SU-DHL-6 (cell line): ENCODE measurements at regions not wholly inside any gene's neighbourhood (a gene's known extent, or its start where the extent isn't known, plus 50 kb on each side); places are given as distances from the start of the nearest gene placed in this dataset.

ENCODE experiments used
- H2AFZ ChIP-seq: fragments of 200-600 bp; sonication (generic); 2 replicates; pipeline ENCODE4 v1.6.1; 2014; ENCODE audit warnings: low read depth, mild to moderate bottlenecking, moderate library complexity, mixed read lengths, antibody characterized with exemption, low read length; ENCODE audit not compliant: severe bottlenecking
- H3F3A ChIP-seq: fragments of 200-600 bp; shearing (Covaris generic); 2 replicates; pipeline ENCODE4 v1.6.0; 2016; ENCODE audit warnings: antibody characterized with exemption, mild to moderate bottlenecking; ENCODE audit not compliant: insufficient read depth
- H3K27ac ChIP-seq: fragments of 200-600 bp; sonication (generic); 2 replicates; pipeline ENCODE4 v1.5.1; 2016; ENCODE audit warnings: low read depth, mild to moderate bottlenecking, low read length, moderate library complexity, mixed read lengths
- H3K27me3 ChIP-seq: fragments of 200-600 bp; sonication (generic), shearing (Covaris generic); 2 replicates; pipeline ENCODE4 v1.6.0; 2014; ENCODE audit warnings: mild to moderate bottlenecking, low read length
- H3K36me3 ChIP-seq: fragments of 200-600 bp; sonication (generic); 2 replicates; pipeline ENCODE4 v1.6.1; 2014; ENCODE audit warnings: mild to moderate bottlenecking, low read length, mixed read lengths
- H3K4me2 ChIP-seq: fragments of 300-600, 200-600 bp; shearing (Covaris generic), sonication (generic); 2 replicates; pipeline ENCODE4 v1.6.0; 2014; ENCODE audit warnings: low read length, low read depth, mild to moderate bottlenecking; ENCODE audit not compliant: poor library complexity, severe bottlenecking
- H3K4me3 ChIP-seq: fragments of 200-600 bp; sonication (generic); 2 replicates; pipeline ENCODE4 v1.5.1; 2014; ENCODE audit warnings: antibody characterized with exemption, low read length, mild to moderate bottlenecking, mixed read lengths; ENCODE audit not compliant: insufficient read depth, poor library complexity, severe bottlenecking
- H3K79me2 ChIP-seq: fragments of 200-600 bp; sonication (generic); 2 replicates; pipeline ENCODE4 v1.6.1; 2014; ENCODE audit warnings: mild to moderate bottlenecking, low read length, moderate library complexity; ENCODE audit not compliant: insufficient read depth
- H3K9ac ChIP-seq: fragments of 200-600 bp; sonication (generic); 2 replicates; pipeline ENCODE4 v1.7.0; 2014; ENCODE audit warnings: mild to moderate bottlenecking, low read length
- H3K9me2 ChIP-seq: fragments of 200-600 bp; sonication (generic); replicated peaks from 2 replicates; pipeline ENCODE4 v1.6.1; 2014; ENCODE audit warnings: low read length; ENCODE audit not compliant: insufficient read depth
- H3K9me3 ChIP-seq: fragments of 200-600 bp; sonication (generic); 2 replicates; pipeline ENCODE4 v1.6.1; 2014; ENCODE audit warnings: low read length, mixed read lengths; ENCODE audit not compliant: insufficient read depth
- H4K20me1 ChIP-seq: fragments of 200-600 bp; sonication (generic); 2 replicates; pipeline ENCODE4 v1.6.1; 2014; ENCODE audit warnings: low read depth, mild to moderate bottlenecking, antibody characterized with exemption, low read length, moderate library complexity, mixed read lengths
- CTCF ChIP-seq: fragments of 200-600 bp; sonication (generic); IDR thresholded peaks from one replicate; pipeline ENCODE4 v1.5.1; 2017; ENCODE audit warnings: antibody characterized with exemption, mild to moderate bottlenecking, low read length, moderate library complexity; ENCODE audit not compliant: insufficient read depth, poor library complexity, severe bottlenecking
- EZH2phosphoT487 ChIP-seq: fragments of 200-600 bp; sonication (generic), shearing (Covaris generic); conservative IDR thresholded peaks from 2 replicates; pipeline ENCODE4 v1.6.1; 2018; ENCODE audit warnings: mild to moderate bottlenecking, antibody characterized with exemption, low read length, moderate library complexity, mixed read lengths

GRCh38 chr4:116590648-116591047 lies 494.7 kb downstream of the TRAM1L1 start:
- Histone ChIP-seq H3K4me2 (no peak overlapping the region), H3K9me3 (no peaks in the 10 kb centered on the region), H2AFZ (no peak overlapping the region), H3K9me2 (no peaks in the 10 kb centered on the region), H4K20me1 (no peaks in the 10 kb centered on the region), H3K4me3 (no peak overlapping the region), H3K9ac (no peak overlapping the region), H3K79me2 (no peaks in the 10 kb centered on the region), H3F3A (no peaks in the 10 kb centered on the region), H3K36me3 (no peaks in the 10 kb centered on the region), H3K27me3 (no peaks in the 10 kb centered on the region), H3K27ac (no peak overlapping the region)
- TF ChIP-seq CTCF = no peak

- Histone ChIP-seq H3K79me2 (no peaks in the 10 kb centered on the region), H3K27ac (no peak overlapping the region), H3K4me3 (no peak overlapping the region), H3K9ac (no peak overlapping the region), H3K9me2 (no peaks in the 10 kb centered on the region), H3F3A (no peaks in the 10 kb centered on the region), H3K27me3 (no peaks in the 10 kb centered on the region), H3K9me3 (no peaks in the 10 kb centered on the region), H3K4me2 (no peak overlapping the region), H2AFZ (no peak overlapping the region), H3K36me3 (no peaks in the 10 kb centered on the region), H4K20me1 (no peaks in the 10 kb centered on the region)
- TF ChIP-seq CTCF (no peak), EZH2phosphoT487 (no peak)
Observed at GRCh38 chr4:116588783-116589182, 496.6 kb downstream of the TRAM1L1 start.

GRCh38 chr4:116585246-116585645 lies 500.1 kb downstream of the TRAM1L1 start:
- no peak for TF ChIP-seq CTCF
- no peak for TF ChIP-seq EZH2phosphoT487
- no peaks in the 10 kb centered on the region for H3K9me3 ChIP-seq
- H3K9me2 ChIP-seq = no peaks in the 10 kb centered on the region
- H3K4me3 ChIP-seq = no peak overlapping the region
- H4K20me1 ChIP-seq = no peaks in the 10 kb centered on the region
- no peaks in the 10 kb centered on the region for H3K27me3 ChIP-seq
- no peaks in the 10 kb centered on the region for H3K36me3 ChIP-seq
- no peak overlapping the region for H3K9ac ChIP-seq
- no peak overlapping the region for H3K4me2 ChIP-seq
- H3F3A ChIP-seq = no peaks in the 10 kb centered on the region
- no peak overlapping the region for H3K27ac ChIP-seq
- no peaks in the 10 kb centered on the region for H3K79me2 ChIP-seq
- no peak overlapping the region for H2AFZ ChIP-seq

- Histone ChIP-seq H2AFZ (no peak overlapping the region), H3K36me3 (no peaks in the 10 kb centered on the region), H3F3A (no peaks in the 10 kb centered on the region), H3K9me2 (no peaks in the 10 kb centered on the region), H3K4me3 (no peak overlapping the region), H3K79me2 (no peaks in the 10 kb centered on the region), H3K9ac (no peak overlapping the region), H3K27ac (no peak overlapping the region), H3K9me3 (no peaks in the 10 kb centered on the region), H3K27me3 (no peaks in the 10 kb centered on the region), H4K20me1 (no peaks in the 10 kb centered on the region), H3K4me2 (no peak overlapping the region)
- TF ChIP-seq CTCF = no peak
- TF ChIP-seq EZH2phosphoT487 = no peak
Observed at GRCh38 chr4:116577321-116577720, 508.1 kb downstream of the TRAM1L1 start.
